ENCODE measurements at regions not wholly inside any gene's neighbourhood (a gene's known extent, or its start where the extent isn't known, plus 50 kb on each side); places are given as distances from the start of the nearest gene placed in this dataset.
"Not testable (repeated sequence)": the region's sequence is repeated elsewhere in the genome, so short reads cannot be mapped to it uniquely, and the experiment has no call there.

DNA sequence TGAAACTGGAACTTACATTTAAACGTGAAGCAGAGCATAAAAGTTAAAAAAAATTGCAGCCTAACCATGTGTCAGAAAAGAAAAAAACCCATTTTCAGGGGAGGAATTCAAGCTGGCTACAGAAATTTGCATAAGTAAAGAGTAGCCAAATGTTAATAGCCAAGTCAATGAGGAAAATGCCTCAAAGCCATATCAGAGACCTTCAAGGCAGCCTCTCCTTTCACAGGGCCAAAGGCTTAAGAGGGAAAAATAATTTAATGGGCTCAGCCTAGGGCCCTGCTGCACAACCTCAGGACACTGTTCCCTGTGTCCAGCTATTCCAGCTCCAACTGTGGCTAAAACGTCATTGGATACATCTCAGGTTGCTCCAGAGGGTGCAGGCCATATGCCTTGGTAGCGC lies 749.5 kb downstream of the FLRT2 start:
- DNase-seq (ENCODE audit: low read depth, low spot score): no peak

DNA sequence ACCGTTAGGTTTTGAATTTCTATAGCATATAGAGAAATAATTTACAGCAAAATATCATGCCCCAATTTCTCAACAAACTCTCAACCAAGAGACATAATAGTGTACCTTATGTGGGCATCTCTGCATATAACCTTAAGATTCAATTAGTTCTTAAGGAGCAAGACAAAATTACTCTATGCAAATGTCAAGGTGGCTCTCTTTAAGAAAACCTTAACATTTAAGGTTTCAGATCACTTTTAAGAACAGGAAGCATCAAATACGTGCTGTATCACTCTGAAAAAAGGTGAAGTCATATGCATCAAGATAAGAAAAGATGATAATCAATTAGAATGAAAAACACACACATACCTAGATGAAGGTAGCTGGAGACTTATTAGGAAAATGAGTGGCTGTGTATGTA lies 728.0 kb downstream of the FLRT2 start:
- DNase-seq (ENCODE audit: low read depth, low spot score): no peak

DNA sequence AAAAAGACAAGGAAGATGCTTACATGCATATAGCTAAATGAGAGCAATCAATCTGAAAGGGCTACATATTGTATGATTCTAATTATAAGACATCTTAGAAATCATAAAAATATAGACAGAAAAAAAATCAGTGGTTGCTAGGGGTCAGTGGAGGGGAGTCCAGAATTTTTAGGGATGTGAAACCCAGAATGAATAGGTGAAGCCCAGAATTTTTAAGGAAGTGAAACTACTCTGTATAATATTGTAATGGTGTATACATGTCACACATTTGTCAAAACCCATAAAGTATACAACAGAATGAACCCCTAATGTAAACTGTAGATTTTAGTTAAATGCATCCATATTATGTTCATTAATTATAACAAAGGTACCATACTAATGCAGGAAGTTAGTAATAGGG lies 713.2 kb downstream of the FLRT2 start:
- no peak for DNase-seq (ENCODE audit: low read depth, low spot score)

DNA sequence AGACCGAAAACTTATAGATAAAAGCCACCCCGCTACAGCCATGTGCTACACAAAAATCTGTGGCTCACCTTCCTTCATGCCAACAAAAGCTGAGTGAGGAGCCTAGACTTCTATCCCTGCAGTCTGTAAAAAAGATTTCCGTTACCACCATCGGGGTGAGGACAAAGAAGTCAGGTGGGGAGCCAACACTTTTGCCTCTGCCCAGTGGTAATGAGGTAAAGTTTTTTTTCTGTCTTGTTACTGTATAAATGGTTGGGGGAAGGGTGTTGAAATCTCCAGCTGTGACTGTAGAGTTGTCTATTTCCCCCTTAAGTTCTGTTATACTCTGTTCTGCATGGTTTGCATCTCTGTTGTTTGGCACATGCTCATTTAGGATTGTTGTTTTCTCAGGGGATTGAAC lies 707.8 kb downstream of the FLRT2 start:
- DNase-seq (ENCODE audit: low read depth, low spot score): no peak

DNA sequence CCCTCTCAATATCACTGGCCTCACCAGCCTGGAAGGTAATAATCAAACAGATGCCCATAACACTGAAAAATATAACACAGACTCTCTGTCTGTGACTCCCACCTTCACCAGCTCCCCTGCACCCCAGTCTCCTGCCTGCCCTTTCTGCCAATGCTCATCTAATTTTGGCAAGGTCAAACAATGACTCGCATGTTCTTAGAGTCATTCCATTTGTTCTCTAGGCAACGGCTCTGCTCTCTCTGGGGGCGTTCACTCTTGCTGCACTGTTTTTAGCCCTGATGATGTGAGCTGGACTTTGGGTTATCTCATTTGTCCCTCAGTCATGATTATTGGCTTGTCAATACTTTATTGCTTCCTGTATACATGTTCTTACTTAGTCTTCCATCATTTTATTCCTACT lies 691.8 kb downstream of the FLRT2 start:
- DNase-seq (ENCODE audit: low read depth, low spot score): no peak

DNA sequence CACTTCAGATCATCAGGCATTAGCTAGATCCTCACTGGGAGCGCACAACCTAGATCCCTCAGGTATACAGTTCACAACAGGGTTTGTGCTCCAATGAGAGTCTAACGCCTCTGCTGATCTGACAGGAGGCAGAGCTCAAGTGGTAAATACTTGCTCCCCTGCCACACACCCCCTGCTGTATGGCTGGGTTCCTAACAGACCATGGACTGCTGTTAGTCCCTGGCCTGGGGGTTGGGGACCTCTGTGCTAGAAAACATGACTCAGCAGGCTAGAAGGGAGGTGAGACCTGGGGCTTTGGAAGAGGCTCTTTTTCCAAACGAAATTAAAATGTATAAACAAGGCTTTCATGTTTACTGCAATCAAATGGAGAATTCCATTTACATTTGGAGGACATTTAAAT lies 691.1 kb downstream of the FLRT2 start:
- DNase-seq (ENCODE audit: low read depth, low spot score): no peak

DNA sequence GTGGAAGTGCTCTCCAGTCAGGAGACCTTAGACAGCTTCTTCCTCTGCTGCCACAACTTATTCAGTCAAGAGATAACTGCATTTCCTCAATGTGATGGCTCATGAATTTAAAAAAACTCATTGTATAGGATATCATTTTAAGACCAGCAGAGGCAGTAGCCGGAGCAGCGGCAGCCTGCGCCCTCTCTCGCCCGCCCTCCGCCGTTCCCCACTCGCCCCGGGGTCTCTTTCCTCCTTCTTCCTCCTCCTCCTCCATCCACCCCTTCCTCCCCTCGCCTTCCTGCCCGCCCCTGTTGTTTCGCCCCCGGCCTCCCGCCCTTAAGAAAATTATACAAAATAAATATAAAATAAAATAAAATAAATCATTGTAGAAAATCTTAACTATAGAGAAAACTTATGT lies 687.6 kb downstream of the FLRT2 start:
- DNase-seq (ENCODE audit: low read depth, low spot score): no peak

DNA sequence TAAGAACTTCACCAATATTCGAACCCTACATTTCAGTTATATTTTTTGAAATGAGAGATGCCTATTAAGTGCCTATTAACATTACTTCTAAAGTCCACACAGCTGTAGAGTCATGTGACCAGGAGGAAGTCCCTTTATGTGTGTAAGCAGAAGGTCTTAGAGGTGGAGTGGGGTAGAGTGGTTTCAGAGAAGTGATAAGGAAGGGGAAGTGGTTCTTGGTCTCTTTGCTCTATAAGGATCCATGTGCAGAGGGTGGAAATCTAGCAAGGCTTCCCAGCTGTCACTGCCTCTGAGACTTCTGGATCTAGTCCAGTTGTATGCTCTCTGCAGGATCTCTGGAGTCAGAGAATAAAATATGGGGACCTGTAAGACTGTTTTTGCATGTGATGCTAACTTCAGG lies 673.9 kb downstream of the FLRT2 start:
- no peak for DNase-seq (ENCODE audit: low read depth, low spot score)

DNA sequence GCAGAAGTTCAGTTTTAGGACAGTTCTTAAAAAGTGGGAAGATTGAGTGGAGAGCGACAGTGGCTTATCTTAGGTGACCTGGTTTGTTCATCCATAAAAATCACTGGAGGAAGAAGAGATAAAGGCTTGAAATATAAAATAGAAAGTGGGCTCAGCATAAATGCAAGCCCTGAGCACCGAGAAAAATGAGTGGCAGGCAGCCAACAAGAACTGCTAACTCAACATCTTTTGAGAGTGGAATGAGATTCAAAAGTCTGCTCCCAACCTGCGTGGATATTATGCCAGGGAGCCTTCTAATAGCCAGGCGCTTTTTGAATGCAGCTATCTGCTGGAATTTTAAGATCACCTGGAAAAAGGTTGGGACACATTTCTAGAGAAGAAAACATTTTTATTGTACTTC lies 666.5 kb downstream of the FLRT2 start:
- DNase-seq (ENCODE audit: low read depth, low spot score): no peak

DNA sequence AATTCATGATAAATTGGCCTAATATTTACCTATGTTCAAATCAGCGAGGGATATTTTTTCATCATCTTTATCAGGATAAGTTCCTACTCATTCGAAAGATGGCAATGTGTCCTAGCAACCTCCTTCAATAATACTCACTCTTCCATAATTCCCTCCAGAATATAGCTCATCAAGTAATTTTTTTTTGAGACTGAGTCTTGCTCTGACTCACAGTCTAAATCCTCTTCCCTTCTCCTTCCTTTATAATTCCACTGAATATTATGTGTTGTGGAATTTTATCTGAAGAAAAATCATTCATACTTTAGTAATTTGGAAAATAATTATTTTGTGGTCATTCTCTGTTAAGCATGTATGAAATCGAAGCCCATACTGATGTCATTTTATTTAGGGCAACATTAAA lies 663.8 kb downstream of the FLRT2 start:
- no peak for DNase-seq (ENCODE audit: low read depth, low spot score)

DNA sequence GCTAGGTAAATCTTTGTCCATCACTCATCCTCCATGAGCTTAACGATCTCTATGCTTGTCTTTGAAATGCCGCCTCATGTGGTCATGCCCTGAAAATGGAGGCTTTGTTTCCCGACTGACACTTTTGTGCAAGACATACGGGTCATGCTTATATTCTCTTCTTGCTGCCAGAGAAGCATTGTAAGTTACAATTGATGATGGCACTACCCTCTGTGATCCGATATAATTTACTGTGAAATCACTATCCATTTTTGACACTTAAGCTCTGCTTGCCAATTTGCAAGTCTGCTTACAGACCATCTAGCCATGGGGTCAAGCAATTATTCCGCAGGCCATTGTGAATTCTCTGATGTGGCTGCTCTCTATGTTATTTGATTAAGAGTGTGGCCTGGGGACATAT lies 650.0 kb downstream of the FLRT2 start:
- no peak for DNase-seq (ENCODE audit: low read depth, low spot score)

DNA sequence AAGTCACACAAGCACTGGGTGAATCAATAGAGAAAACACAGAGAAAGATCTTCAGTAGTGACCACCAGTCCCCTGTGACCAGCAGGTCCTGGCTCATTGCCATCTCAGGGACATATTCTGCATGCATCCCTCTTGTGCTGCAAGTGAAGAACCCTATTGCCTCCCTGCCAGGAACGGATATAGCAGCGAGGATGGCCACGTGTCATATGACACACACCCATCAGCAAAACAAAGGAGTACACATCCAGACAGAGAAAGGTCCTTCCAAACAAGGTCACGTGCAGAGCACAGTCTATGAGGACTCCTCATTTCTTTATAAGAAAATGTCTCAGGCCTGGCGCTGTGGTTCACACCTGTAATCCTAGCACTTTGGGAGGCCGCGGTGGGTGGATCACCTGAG lies 638.4 kb downstream of the FLRT2 start:
- DNase-seq (ENCODE audit: low read depth, low spot score): no peak

DNA sequence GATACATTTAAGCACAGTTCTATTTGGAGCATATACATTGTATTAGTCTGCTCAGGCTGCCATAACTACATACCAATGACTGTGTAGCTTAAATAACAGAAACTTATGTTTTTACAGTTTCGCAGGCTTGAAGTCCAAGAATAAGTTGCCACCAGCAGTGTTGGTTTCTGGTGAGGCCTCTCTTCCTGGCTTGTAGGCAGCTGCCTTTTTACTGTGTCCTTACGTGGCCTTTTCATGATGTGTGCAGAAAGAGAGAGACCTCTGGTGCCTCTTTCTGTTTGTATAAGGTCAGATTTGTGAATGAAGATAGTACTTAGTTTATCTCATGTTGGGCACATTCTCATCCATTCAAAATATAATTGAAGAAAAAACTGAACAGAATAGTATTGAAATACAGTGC lies 636.6 kb downstream of the FLRT2 start:
- no peak for DNase-seq (ENCODE audit: low read depth, low spot score)

DNA sequence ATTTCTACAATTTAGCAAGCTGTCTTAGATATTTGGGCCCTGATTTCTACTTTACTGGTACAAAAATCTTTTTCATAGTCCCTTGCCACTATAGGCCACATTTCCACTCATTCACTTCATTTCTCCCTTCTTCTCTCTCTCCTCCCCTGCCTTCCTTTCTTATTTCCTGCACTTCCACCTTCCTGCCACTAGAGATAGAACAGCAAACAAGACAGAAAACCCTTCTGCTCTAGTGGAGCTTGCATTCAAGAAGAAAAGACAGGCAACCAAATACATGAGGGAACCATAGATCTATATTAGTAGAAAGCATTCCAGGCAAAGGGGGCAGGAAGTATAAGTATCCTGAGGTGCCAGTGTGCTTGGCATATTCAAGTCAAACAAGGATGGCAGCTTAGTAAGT lies 623.5 kb downstream of the FLRT2 start:
- no peak for DNase-seq (ENCODE audit: low read depth, low spot score)

DNA sequence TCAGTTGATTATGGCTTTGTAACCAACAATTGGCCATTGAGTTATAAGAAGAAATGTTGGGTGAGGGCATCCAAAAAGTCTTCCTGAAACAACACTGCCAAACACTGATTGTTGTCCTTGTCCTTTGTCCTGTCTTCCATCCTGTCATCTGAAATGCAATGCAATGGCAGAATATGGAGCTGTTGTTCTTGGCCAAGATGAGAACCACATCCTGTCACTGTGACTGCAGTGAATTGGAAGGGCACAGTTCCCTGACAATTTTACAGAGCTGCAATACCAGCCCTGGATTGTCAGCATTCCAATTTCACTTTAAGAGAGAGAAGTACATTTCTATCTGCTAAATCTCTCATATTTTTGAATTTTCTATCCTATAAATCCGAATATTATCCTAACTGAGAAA lies 613.3 kb downstream of the FLRT2 start:
- DNase-seq (ENCODE audit: low read depth, low spot score): no peak

DNA sequence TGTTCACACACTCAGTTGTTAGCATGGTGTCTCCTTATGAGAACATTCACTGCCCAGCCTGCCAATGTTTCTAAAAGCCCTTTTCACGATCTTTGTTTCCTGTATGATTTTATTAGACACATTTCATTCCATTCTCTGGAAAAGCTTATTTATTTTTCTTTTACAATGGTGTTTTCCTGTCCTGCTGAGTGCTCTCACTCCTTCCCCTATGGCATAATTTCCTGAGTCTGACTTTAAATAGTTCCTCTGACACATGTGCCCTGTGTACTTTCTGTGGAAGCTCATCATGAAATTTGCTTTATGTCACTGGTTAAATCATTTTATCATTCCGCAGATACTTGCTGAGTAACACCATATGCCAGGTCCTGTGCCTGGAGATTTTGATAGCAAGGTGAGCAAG lies 612.0 kb downstream of the FLRT2 start:
- DNase-seq (ENCODE audit: low read depth, low spot score): no peak

DNA sequence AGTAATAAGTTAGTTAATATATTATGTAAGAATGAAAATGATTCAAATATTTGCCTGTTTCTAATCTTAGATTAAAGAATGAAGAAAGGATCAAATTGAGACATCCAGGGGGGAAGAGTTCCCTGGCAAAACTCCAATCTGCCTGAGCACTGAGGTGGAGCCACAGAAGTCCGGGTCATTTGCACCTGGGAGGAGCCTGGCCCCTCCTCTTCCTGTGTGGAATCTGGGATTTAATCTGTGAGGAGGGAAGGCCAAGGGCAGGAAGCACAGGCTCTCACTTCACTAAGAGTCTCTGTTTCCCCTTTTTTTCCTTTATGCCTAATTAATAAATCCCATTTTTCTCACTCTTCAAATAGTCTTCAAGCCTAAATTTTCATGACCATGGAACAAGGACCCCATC lies 599.5 kb downstream of the FLRT2 start:
- no peak for DNase-seq (ENCODE audit: low read depth, low spot score)

DNA sequence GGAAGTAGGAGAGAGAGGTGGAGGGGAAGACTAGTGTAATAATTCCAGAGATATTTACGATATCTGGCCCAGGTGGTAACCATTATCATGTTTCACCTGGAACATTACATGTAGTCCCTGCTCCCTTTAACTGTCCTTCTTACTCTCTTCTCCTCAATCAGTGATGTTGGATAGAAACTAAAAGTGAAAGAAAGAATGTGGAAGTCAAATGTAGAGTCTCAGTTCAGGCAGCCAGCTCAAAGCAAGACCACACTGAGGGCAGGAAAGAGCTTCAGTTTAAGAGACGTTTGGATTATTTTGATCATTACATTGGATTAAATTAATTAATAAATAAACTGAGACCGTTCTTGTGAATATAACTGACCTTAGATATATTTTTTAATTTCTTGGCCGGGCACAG lies 594.4 kb downstream of the FLRT2 start:
- no peak for DNase-seq (ENCODE audit: low read depth, low spot score)

DNA sequence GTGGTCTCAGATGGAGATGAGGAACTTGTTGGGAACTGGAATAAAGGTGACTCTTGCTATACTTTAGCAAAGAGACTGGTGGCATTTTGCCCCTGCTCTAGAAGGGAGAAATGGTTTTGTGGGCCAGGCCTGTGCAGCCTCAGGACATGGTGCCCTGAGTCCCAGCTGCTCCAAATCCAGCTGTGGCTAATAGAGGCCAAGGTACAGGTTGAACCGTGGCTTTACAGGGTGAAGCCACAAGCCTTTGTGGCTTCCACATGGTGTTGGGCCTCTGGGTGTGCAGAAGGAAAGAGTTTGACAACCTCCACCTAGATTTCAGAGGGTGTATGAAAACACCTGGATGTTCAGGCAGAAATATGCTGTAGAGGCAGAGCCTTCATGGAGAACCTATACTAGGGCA lies 586.0 kb downstream of the FLRT2 start:
- no peak for DNase-seq (ENCODE audit: low read depth, low spot score)

DNA sequence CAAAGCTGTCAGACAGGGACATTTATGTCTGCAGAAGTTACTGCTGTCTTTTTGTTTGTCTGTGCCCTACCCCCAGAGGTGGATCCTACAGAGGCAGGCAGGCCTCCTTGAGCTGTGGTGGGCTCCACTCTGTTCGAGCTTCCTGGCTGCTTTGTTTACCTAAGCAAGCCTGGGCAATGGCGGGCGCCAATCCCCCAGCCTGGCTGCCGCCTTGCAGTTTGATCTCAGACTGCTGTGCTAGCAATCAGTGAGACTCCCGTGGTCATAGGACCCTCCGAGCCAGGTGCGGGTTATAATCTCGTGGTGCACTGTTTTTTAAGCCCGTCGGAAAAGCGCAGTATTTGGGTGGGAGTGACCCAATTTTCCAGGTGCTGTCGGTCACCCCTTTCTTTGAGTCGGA lies 580.9 kb downstream of the FLRT2 start:
- DNase-seq (ENCODE audit: low read depth, low spot score): not testable (repeated sequence)

DNA sequence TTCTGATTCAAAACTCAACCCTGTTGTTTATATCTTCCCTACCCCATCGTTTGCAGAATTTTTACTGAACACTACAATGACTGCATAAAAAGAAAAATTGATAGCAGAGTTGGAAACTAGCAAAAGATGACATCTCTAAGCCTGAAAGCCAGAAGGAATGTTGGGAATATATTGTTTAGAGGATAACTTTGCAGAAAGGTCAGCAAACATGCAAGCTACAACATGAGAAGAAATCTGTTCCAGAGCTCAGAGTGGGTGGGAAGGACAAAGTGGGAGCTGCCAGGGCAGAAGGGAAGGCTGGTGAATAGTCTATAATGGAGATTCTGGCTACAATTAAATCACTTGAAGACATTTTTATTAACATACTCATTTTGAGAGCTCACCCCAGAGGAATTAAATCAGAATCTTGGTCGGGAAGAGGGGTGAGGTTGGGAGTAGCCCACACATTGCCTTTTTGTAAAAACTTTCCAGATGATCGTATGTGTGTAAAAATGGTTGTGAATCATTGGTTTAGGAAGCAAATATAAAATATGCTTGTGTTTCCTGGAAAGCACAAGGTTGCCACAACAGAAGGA lies 574.8 kb downstream of the FLRT2 start:
- no peak for DNase-seq (ENCODE audit: low read depth, low spot score)

DNA sequence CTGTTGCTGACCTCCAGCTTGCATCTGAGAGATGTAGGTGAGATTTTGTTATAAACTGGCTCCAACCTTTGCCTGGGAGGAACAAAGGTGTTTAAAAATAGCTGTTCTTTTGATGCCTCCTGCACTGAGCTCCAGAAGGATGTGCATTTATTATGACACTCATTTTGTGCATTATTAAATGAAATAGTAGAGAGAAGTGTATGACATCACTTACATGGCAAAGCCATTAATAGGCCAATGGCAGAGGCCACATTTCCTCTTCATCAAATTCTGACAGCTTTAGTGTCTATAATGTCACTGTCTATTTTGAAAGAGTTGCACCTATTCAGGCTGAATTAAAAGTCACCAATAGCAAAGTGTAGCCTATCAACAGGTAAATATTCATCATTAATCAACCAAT lies 564.6 kb downstream of the FLRT2 start:
- no peak for DNase-seq (ENCODE audit: low read depth, low spot score)

DNA sequence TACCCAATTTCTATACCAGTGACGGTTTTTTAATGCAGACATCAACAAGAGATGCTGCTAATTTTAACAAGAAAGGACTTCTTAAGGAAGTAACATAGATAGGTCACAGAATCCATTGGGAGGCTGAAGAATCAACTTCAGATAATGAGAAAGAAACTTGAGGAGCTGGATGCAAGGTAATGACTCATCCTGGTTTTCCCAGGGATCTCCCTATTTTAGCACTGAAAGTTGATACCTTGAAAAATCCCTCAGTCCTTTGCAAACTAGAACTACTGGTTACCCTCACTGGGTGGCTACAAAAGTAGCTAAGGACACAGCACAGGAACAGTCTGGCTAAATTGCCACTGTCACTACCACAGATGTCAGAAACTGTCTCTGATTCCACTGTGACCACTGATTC lies 561.9 kb downstream of the FLRT2 start:
- no peak for DNase-seq (ENCODE audit: low read depth, low spot score)

DNA sequence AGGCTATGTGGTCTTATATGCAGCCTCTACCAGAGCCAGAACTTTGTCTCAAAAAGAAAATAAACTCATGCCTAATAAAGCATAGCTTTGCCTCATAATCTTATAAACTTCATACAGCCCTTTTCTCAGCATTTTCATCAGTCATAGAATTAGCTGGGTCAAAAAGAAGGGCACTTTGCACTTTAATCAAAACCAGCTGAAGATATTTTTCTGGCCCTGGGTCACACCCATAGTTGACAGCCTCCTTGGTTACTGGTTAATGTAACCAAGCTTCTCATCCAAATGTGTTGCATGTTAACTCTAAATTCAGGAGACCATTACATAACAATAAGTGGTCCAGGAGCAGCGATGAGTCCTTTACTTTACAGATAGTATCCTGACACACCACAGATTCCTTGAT lies 558.2 kb downstream of the FLRT2 start:
- DNase-seq (ENCODE audit: low read depth, low spot score): no peak

DNA sequence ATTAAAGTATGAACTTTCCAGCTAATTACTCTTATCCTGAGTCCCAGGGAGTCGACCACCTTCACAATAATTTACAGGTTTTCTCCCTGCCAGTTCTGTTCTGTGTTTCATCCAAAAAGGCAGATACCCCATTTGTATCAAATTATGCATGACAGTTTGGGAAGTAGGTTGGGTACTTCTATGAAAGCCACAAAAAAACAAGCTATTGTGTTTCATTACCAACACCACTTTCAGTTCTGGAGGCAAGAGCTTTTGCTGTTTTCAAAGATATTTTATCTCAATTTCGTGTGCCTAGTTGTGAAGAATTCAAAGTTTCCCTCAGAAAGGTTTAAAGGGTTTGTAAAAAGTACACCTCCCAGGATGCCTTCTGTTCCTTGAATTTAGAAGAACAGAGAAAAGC lies 557.4 kb downstream of the FLRT2 start:
- DNase-seq (ENCODE audit: low read depth, low spot score): no peak

All from activated CD4-positive, CD25-positive, alpha-beta regulatory T cell treated with anti-CD3 and anti-CD28 coated beads, Interleukin-2, amount 50 U/mL, for 16 hours (primary cell).